GM23338 (cell line): ENCODE measurements at regions not wholly inside any gene's neighbourhood (a gene's known extent, or its start where the extent isn't known, plus 50 kb on each side); places are given as distances from the start of the nearest gene placed in this dataset.

ENCODE experiments used
- ATAC-seq: fragments of 200-7000 bp; cut with Tn5 transposase; 3 replicates; pipeline ENCODE4 v1.9.1; 2020
- DNase-seq: peaks from one replicate; pipeline ENCODE4 v3.0.0-alpha.2; 2015; ENCODE audit warnings: low spot score
- H2AFZ ChIP-seq: fragments of 200-600 bp; sonication (generic); 2 replicates; pipeline ENCODE4 v1.8.0; 2016; ENCODE audit warnings: antibody characterized with exemption, mild to moderate bottlenecking, moderate library complexity
- H3F3A ChIP-seq: fragments of 200-600 bp; sonication (generic); replicated peaks from 2 replicates; pipeline ENCODE4 v1.8.0; 2017; ENCODE audit warnings: antibody characterized with exemption, mixed run types, low read depth
- H3K27ac ChIP-seq: fragments of 200-600 bp; sonication (generic); 2 replicates; pipeline ENCODE4 v1.6.1; 2016; ENCODE audit warnings: low read depth
- H3K27me3 ChIP-seq: fragments of 200-600 bp; sonication (generic); 2 replicates; pipeline ENCODE4 v1.8.0; 2016; ENCODE audit warnings: mild to moderate bottlenecking, mixed run types, moderate library complexity; ENCODE audit not compliant: insufficient read depth
- H3K36me3 ChIP-seq: fragments of 200-600 bp; sonication (generic); 2 replicates; pipeline ENCODE4 v1.8.0; 2016; ENCODE audit warnings: mild to moderate bottlenecking; ENCODE audit not compliant: insufficient read depth
- H3K4me1 ChIP-seq: fragments of 200-600 bp; sonication (generic); 2 replicates; pipeline ENCODE4 v1.8.0; 2016; ENCODE audit warnings: mild to moderate bottlenecking, moderate library complexity; ENCODE audit not compliant: insufficient read depth
- H3K4me2 ChIP-seq: fragments of 200-600 bp; sonication (generic); 2 replicates; pipeline ENCODE4 v1.7.1; 2017; ENCODE audit warnings: mixed run types
- H3K4me3 ChIP-seq: fragments of 200-600 bp; sonication (generic); 2 replicates; pipeline ENCODE4 v1.6.1; 2016; ENCODE audit warnings: mixed run types
- H3K79me2 ChIP-seq: fragments of 200-600 bp; sonication (generic); replicated peaks from 2 replicates; pipeline ENCODE4 v1.8.0; 2017; ENCODE audit warnings: mild to moderate bottlenecking; ENCODE audit not compliant: insufficient read depth
- H3K9me2 ChIP-seq: fragments of 200-600 bp; sonication (generic); 2 replicates; pipeline ENCODE4 v1.8.0; 2017; ENCODE audit not compliant: insufficient read depth
- H4K20me1 ChIP-seq: fragments of 200-600 bp; sonication (generic); replicated peaks from 2 replicates; pipeline ENCODE4 v1.8.0; 2017; ENCODE audit warnings: mild to moderate bottlenecking; ENCODE audit not compliant: insufficient read depth
- H3K27ac Mint-ChIP-seq: 2 replicates; pipeline ENCODE4 v1.8.0; 2020; ENCODE audit warnings: inconsistent platforms, mild to moderate bottlenecking, moderate library complexity, mixed read lengths
- H3K27me3 Mint-ChIP-seq: 3 replicates; pipeline ENCODE4 v1.8.0; 2022; ENCODE audit warnings: low read depth, mild to moderate bottlenecking, moderate library complexity, mixed read lengths, inconsistent platforms; ENCODE audit not compliant: insufficient read depth, poor library complexity
- H3K36me3 Mint-ChIP-seq: 3 replicates; pipeline ENCODE4 v1.8.0; 2021; ENCODE audit warnings: low read depth, mild to moderate bottlenecking, inconsistent platforms, moderate library complexity, mixed read lengths
- H3K4me1 Mint-ChIP-seq: 3 replicates; pipeline ENCODE4 v1.8.0; 2020; ENCODE audit warnings: mild to moderate bottlenecking, inconsistent platforms, mixed read lengths
- H3K4me3 Mint-ChIP-seq: 3 replicates; pipeline ENCODE4 v1.8.0; 2021; ENCODE audit warnings: moderate library complexity, mild to moderate bottlenecking, inconsistent platforms, mixed read lengths
- H3K9me3 Mint-ChIP-seq: 3 replicates; pipeline ENCODE4 v1.8.0; 2020; ENCODE audit warnings: moderate library complexity, mild to moderate bottlenecking, inconsistent platforms, mixed read lengths
- ETS1 ChIP-seq: IDR thresholded peaks from 2 replicates; pipeline ENCODE4 v1.6.1; 2016; ENCODE audit warnings: antibody characterized with exemption
- EZH2 ChIP-seq: fragments of 200-600 bp; sonication (generic); IDR thresholded peaks from one replicate; pipeline ENCODE4 v1.8.0; 2017; ENCODE audit warnings: antibody characterized with exemption, mild to moderate bottlenecking, low read depth; ENCODE audit not compliant: unreplicated experiment
- EZH2phosphoT487 ChIP-seq: fragments of 200-600 bp; sonication (generic); IDR thresholded peaks from one replicate; pipeline ENCODE4 v1.8.1; 2018; ENCODE audit warnings: antibody characterized with exemption; ENCODE audit not compliant: unreplicated experiment
- NANOG ChIP-seq: IDR thresholded peaks from 2 replicates; pipeline ENCODE4 v1.6.1; 2016; ENCODE audit warnings: antibody characterized with exemption, borderline replicate concordance
- REST ChIP-seq: IDR thresholded peaks from one replicate; pipeline ENCODE4 v1.6.1; 2018; ENCODE audit warnings: antibody characterized with exemption; ENCODE audit not compliant: unreplicated experiment
- ZNF114 ChIP-seq: fragments of 250-450 bp; sonication (Bioruptor Pico); IDR thresholded peaks from 2 replicates; pipeline ENCODE4 v1.5.0; 2020; ENCODE audit warnings: mild to moderate bottlenecking, moderate library complexity

DNA sequence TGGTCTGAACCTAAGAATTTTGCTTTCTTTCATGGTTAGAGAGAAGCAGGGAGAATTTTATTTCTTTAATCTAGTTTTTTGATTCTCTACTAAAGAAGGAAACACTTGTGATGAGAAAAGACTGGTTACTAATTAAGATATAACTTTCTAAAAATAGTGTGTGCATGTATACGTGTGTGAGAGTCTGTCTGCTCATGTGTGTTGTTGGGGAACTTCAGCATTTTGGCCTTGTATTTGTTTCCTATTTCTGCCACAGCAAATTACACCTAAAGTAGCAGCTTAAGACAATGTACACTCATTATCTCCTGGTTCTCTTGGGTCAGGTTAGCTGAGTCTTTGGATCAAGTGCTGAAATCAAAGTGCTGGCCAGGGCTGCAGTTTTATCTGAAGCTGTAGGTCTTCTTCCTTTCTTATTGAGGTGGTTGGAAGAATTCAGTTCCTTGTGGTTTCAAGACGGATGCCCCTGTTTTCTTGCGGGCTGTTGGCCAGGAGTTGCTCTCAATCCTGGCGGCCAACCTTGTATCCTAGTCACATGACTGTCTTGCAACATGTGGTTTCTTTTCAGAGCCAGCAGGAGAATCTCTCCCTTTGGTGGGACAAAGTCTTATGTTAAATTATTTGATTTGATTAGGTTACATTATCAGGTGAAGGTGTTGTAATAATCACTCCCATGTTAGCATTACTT is 188.4 kb upstream of the CLNK start (continued):
- no peak for TF ChIP-seq REST
- TF ChIP-seq ETS1: no peak

GRCh38 chr4:10866666-10867065 is 182.1 kb upstream of the CLNK start:
- no peaks in the 10 kb centered on the region for H3K4me1 Mint-ChIP-seq
- no peaks in the 10 kb centered on the region for H3K36me3 ChIP-seq
- no peak overlapping the region for H3K4me3 Mint-ChIP-seq
- no peaks in the 10 kb centered on the region for H3K4me1 ChIP-seq
- no peak for DNase-seq
- no peak overlapping the region for H3K4me2 ChIP-seq
- H3K79me2 ChIP-seq: no peaks in the 10 kb centered on the region
- no peak for ATAC-seq
- H3K27ac Mint-ChIP-seq: no peak overlapping the region
- no peaks in the 10 kb centered on the region for H3K27me3 ChIP-seq
- H3K4me3 ChIP-seq: no peak overlapping the region
- no peaks in the 10 kb centered on the region for H3K36me3 Mint-ChIP-seq
- H3K9me2 ChIP-seq: peaks cover 9% of the 10 kb centered on the region; the same call in 1 of the 2 replicates
- H3K27ac ChIP-seq: no peak overlapping the region
- H3F3A ChIP-seq: no peaks in the 10 kb centered on the region
- no peak for TF ChIP-seq NANOG
- no peak for TF ChIP-seq REST
- TF ChIP-seq EZH2: no peak
- TF ChIP-seq ZNF114 (CRISPR knock-in tag): no peak
- TF ChIP-seq EZH2phosphoT487: no peak
- no peak overlapping the region for H2AFZ ChIP-seq
- no peaks in the 10 kb centered on the region for H4K20me1 ChIP-seq
- H3K9me3 Mint-ChIP-seq: no peaks in the 10 kb centered on the region
- H3K27me3 Mint-ChIP-seq: no peaks in the 10 kb centered on the region
